C1 segment of cervical spinal cord (tissue), 14 donors: ENCODE measurements at regions not wholly inside any gene's neighbourhood (a gene's known extent, or its start where the extent isn't known, plus 50 kb on each side); places are given as distances from the start of the nearest gene placed in this dataset.
"Not testable (repeated sequence)": the region's sequence is repeated elsewhere in the genome, so short reads cannot be mapped to it uniquely, and the experiment has no call there.

Experiments used
- DNase-seq, 14 donors: peaks; one replicate each; lab custom pipeline; 2025; lab: John Stamatoyannopoulos, UW

DNA sequence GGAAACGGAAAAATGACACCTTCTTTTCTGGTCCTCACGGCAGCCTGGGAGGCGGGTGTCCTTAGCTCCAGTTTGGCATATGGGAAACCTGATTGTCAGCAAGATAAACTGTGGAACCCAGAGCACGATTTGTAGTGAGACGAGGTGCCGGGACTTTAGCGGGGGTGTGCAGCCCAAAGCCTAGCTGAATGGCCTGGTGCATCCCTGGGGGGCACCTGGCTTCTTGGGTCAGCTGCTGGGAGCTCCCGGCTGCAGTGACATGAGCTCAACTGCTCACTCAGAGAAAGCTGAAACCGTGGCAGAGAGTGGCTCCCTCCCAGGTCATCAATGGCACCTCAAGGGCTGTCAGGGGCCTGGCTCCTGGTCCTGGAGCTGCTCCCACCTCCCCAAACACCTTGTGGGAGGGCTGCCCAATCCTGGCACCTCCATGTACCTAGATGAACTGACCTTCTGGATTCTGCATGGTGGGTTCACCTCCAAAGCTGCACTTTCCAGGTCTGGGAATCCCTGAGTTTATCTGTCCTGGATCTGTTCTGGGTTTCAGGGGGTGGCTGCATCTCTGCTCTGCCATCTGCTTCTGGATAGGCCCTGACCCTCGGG lies 260.5 kb downstream of the MATN1 start:
- DNase-seq, result no peak

DNA sequence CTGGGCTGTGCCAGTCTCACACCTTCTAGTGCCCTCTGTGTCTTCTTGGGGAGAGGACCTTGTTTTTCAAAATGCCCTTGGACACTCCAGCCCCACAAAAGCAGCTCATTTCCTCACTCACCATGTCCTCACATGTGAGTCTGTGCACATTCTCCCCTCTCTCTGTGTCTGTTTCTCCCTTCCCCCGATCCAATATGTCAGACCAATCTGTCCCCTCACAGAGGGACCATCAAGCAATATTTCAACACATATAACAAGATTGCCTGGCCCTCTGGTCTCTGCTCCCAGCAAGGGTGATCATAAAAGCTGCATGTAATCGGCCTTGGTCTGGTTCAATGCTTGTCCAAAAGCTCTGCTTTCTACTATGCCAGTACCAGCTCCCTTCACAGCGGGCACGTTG lies 261.2 kb downstream of the MATN1 start:
- DNase-seq, result no peak

DNA sequence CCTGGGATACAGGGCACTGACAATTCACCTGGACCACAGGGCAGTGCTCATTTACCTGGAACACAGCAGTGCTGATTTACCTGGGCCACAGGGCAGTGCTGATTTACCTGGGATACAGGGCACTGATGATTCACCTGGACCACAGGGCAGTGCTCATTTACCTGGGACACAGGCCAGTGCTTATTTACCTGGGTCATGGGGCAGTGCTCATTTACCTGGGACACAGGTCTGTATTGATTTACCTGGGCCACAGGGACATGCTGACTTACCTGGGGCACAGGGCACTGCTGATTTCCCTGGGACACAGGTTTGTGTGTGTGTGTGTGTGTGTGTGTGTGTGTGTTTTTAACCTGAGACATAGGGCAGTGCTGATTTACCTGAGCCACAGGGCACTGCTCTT lies 261.7 kb downstream of the MATN1 start:
- DNase-seq, result no peak

DNA sequence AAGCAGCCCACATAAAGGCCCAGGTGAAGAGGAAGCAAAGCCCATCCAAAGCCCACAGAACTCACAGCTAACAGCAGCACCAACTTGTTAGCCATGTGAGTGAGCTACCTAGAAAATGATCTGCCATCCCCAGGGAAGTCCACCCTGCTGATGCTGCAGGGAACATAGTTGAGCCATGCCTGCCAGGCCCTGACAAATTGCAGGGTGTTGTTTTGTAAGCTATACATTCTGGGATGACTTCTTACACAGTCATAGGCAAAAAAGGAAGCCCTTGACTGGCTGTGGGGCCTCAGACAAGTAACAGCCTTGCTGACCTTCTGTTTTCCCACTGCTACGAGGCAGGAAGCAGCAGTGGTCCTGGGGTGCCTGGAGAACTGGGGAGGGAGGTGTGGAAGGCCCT lies 262.7 kb downstream of the MATN1 start:
- DNase-seq, result no peak

DNA sequence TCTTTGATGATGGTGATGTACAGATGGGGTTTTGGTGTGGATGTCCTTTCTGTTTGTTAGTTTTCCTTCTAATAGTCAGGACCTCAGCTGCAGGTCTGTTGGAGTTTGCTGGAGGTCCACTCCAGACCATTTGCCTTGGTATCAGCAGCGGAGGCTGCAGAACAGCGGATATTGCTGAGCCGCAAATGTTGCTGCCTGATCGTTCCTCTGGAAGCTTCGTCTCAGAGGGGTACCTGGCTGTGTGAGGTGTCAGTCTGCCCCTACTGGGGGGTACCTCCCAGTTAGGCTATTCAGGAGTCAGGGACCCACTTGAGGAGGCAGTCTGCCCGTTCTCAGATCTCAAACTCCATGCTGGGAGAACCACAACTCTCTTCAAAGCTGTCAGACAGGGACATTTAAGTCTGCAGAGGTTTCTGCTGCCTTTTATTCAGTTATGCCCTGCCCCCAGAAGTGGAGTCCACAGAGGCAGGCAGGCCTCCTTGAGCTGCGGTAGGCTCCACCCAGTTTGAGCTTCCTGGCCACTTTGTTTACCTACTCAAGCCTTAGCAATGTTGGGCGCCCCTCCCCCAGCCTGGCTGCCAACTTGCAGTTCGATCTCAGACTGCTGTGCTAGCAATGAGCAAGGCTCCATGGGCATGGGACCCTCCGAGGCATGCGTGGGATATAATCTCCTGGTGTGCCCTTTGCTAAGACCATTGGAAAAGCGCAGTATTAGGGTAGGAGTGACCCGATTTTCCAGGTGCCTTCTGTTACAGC lies 264.5 kb downstream of the MATN1 start:
- not testable (repeated sequence) for DNase-seq

DNA sequence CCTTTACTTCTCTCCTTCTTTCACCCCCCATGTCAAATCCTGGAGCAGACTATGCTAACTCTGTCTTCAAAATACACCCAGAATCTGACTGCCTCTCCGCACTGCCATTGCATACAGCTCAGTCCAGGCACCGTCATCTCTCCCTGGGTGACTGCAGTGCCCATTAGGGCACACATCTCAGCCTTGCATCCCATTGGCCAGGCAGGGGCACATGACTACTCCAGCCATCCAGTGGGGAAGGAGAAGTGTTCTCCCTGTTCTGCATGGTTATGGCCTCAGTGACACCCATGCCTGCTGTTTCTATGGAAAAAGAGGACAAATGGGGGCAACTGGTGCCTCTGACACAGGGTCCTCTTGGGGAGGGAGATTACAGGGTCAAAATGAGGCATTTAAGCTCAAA lies 270.5 kb downstream of the MATN1 start:
- DNase-seq, result no peak

DNA sequence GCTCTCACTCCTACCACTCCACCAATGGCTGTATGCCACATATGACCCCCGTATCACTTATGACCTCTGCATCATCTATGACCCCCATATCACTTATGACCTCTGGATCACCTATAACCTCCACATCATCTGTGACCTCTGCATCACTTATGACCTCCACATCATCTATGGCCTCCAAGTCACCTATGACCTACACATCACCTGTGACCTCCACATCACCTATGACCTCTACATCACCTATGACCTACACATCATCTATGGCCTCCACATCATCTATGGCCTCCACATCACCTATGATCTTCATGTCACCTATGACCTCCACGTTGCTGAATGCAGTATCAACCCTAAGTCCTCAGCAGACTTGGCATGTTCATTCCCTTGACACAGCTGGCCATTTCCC lies 271.2 kb downstream of the MATN1 start:
- DNase-seq, result no peak

DNA sequence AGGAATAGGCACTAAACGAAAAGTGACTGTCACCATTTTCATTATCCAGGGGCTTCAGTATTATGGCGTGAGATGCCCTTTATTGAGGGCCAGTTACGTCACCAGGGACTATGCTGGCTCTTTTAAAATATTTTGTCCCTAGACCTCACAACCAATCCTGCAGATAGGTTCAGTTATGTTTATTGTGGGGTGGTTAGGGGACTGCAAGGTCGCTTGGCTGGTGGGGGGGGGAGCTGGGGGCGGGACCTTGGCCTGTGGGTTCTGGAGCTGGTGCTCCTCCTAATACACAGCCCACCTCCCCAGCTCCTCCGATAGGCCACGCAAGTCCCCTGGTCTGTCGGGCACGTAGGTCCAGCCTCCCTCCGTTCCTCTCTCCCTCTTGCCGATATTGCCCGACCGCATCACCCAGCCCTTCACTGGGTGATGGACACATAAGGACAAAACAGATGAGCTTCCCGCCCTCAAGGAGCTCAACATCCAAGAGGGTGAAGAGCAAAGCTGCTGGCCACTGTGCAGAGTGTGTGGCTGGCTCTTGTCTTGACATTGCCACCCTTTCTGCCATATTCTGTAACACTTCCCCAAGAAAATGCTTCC lies 271.8 kb downstream of the MATN1 start:
- DNase-seq, result no peak

DNA sequence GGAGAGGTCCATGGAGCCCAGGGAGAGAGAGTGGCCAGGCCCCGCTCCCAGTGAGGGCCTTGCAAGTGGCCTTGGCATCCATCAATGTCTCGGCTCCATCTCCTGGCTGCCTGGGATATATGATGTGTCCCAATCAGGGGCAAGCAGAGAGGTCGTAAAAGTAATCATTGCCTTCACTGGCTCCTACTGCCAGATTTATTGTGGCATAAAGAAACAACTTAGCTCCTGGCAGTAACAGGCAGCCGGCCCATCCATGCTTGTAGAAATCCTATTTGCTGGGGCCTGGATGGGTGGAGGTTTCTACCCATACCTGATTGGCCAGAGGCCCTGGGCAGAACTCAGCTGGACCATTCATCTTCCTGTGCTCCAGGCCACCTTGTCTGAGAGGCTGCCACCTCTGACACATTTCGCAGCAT lies 272.6 kb downstream of the MATN1 start:
- no peak for DNase-seq

DNA sequence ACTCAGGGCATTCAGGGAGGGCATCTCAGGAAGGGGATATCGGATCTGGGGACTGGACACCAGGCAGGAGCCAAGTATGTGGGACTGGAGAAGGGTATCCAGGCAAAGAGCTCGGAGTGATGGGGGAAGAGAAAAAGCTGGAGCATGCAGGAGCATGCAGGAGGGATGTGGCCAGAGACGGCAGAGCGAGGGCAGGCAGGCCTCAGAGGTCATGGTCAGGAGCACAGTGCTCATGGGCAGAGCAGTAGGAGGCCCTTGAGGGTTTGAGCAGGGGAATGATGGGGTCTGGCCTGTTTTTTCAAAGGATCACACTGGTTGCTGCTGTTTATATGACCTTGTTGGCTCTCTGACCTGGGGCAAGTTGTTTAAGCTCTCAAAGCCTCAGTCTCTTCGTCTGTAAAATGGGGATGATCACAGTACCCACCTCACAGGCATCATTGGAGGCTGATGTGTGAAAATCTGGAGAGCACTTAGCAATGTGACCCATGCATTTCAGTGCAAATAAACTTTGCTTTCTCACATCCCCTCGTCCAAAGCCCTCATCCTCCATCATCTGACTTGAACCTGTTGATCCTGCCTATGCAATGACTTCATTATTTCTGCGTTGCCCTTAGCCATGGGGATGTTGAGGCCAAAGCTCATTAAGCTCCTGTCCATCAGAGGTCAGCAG lies 273.1 kb downstream of the MATN1 start:
- no peak for DNase-seq

DNA sequence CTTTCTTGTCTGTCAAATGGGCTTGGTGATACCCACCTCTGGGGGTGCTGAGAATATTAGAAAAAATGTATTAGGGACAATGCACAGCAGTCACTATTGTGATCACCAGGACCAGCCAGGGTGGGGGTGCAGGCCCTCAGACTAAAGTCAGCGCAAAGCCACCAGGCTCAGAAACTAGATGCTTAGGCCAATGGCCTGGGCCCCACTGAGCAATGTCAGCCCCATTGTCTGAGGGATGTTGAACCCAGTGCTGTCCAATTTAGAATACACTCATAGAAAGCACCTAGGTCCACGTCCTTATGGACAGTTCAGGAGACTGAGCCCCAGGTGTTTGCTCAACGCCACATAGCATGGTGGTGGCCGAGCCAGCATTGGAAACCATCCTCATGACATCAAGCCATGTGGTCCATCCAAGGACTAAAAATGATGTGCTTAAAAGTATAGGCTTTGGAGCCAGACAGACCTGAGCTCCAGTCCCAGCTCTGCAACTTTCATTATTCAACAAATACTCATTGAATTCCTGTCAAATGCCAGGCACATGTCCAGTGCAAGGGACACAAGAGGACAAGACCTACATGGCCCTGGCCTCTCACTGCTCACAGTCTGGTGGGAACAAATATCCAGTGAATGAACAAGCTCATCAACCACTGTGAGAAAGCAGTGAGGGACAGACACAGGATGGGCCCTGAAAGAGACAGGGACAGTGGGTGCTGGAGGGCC lies 273.8 kb downstream of the MATN1 start:
- DNase-seq, result no peak

DNA sequence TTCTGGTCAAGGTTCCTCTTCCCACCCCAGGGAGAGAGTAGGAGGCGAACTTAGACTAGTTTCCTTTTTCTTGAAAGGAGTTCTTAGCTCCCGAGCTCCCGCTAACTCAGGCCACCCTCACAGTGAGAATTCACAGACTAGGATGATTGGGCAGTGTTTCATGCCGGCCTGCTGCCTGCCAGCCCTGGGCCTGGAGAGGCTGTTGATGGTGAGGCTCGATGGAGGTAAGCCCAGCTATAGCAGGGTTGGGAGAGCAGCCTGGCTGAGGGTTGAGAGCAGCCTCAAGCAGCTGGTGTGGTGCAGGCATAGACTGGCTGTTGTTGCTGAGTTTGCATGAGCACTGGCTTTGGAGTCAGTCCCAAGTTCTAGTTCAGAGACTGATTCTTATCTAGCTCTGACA lies 274.4 kb downstream of the MATN1 start:
- no peak for DNase-seq

DNA sequence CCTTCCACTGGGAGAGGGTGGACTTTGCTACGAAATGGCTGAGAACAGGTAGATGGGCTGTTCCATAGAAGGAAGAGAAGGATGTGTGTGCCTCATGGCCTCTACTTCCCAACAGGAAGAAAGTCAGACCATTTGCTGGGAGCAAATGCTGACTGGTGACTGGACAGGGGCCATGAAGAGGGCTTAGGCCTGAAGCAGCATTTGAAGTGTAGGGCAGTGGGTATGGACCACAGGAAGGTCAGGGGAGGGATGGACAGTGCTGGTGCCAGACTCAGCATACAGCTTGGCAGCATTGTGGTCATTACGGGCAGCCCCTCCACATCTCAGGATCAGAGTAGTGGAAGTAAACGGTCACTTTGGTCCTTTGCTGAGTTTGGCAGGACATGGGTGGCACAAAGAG lies 275.7 kb downstream of the MATN1 start:
- DNase-seq, result no peak

DNA sequence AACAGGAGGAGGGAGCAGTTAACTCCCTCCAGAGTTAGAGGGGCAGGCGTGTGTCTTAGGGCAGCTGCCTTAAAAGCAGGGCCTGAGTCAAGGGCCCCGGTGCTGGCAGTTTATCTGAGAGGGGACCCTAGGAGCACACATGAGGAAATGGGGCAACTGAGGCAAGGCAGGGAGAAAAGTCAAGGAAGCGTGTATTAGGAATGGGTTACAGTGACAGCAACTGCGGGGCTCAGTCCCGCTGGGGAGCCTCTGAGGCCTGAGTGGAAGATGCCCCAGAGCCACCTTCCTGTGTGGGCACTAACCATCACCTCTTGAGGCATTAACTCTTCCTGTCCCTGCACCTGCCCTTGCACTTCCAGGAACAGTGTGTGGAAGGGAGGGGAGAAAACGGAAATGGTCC lies 276.3 kb downstream of the MATN1 start:
- DNase-seq, result no peak

DNA sequence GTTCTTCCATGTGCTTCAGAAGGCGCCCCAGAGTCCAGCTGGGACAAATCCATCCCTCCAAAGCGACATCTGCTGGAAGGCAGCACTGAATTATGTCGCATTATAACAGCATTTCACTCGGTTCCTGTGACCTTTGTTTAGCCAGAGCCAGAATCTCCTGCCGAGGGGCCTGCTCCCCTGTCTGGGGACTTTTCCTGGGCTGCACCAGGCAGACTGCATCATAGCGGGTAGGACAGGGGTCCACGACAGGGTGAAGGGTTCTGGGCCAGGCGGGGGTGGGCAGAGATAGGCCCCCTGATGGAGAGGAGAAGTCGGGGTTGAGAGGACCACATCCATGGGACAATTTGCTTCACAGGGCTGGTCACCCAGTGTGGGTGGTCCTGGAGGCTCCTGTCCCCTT lies 276.9 kb downstream of the MATN1 start:
- no peak for DNase-seq

DNA sequence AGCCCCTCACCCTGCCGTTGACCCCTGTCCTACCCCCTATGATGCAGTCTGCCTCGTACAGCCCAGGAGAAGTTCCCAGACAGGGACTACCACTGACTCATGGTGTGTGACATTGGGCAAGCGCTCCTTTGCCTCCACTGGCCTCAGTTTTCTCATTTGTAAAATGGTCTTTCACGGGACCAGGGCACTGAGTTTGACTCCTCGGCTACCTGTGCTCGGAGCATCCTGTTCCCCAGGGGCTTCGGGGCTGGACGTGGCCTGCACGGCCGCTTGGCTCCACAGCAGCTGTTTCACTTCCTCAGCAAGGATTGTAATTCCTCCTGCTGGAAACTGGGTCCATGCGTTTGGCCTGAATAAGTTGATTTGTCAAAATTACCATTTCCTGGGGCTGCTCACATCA lies 277.3 kb downstream of the MATN1 start:
- no peak for DNase-seq

DNA sequence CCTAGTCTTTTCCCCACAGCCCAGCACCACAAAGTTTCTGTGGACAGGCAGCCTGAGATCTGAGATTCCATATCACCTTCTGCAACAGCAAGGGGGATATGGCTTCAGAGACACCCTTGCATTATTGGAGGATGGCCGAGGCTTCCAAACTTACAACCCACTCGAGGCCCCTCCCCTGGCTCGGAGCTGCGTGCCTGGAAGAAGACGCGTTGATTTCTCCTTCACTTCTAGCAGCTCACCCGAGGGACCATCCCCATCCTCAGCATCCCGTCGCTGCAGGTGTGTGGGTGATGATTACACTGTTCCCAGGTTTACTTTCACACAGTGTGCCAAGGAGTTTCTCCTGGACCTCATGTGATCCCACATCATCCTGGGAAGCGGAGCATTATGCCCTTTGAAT lies 277.9 kb downstream of the MATN1 start:
- no peak for DNase-seq

DNA sequence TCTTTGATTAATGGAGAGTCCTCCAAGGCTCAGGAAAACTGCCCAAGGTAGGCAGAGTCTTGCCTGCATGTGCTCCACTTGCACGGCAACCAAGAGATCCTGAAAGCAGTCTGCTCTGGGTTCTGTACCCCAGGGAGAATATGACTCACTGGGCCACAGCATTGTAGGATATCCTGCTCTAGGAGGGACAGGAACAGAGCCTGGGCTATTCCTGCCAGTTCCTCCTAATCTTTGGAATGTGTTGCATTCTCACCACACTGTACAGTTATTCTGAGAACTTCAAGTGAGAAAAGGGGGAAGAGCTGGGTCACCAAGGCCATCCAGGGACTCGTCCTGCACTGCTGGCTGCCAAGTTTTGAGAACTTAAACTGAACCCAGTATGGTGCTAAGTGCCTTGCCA lies 278.5 kb downstream of the MATN1 start:
- DNase-seq, result no peak

DNA sequence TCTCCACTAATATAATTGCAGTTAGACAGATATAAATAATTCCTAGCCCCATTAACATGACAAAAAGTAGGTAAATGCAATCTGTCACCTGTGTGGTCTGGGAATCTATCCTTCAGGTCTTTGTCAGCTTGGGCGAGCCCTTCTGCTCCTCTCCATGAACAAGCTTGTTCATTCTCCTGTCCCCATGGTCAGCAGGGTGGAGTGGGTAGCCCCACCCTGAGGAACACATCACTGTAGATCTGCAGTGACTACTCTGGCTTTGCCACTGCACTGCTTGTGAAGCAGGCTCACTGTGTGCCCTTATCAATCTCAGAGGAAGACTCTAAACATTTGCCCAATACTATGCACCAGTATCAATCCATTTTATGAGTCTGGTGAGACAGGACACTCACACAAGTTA lies 279.0 kb downstream of the MATN1 start:
- no peak for DNase-seq

DNA sequence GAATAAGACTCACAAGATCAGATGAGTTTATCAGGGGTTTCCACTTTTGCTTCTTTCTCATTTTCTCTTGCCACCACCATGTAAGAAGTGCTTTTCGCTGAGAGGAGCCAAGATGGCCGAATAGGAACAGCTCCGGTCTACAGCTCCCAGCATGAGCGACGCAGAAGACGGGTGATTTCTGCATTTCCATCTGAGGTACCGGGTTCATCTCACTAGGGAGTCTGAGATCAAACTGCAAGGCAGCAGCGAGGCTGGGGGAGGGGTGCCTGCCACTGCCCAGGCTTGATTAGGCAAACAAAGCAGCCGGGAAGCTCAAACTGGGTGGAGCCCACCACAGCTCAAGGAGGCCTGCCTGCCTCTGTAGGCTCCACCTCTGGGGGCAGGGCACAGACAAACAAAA lies 285.1 kb downstream of the MATN1 start:
- not testable (repeated sequence) for DNase-seq

DNA sequence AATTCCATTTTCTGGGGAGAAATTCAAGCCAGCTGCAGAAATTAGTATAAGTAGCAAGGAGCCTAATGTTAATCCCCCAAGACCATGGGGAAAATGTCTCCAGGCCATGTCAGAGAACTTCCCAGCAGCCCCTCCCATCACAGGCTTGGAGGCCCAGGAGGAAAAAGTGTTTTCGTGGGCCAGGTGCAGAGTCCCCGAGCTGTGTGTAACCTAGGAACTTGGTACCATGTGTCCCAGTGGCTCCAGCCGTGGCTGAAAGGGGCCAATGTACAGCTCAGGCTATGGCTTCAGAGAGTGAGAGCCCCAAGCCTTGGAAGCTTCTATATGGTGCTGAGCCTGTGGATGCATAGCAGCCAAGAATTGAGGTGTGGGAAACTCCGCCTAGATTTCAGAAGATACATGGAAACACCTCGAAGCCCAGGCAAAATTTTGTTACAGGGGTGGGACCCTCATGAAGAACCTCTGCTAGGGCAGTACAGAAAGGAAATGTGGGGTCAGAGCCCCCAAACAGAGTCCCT lies 286.3 kb downstream of the MATN1 start:
- no peak for DNase-seq

DNA sequence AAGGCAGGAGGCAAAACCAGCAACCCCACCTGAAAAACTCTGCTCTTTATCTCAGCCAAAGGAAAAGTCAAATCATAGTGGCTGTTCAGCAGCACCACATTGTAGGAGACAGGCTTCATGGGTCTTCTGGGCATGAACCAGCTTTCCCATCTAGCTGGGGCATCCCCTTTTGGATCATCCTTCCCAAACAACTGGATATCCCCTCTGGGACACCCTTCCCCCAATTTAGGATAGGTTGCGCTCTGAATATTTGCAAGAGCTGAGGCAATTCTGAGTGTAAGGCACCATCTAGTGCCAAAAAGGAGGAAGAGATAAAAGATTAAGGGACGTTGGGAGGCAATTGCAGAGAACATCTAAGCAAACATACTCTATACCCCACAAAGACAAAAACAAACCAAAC lies 295.8 kb downstream of the MATN1 start:
- DNase-seq, result no peak
